ENCODE measurements at regions not wholly inside any gene's neighbourhood (a gene's known extent, or its start where the extent isn't known, plus 50 kb on each side); places are given as distances from the start of the nearest gene placed in this dataset.
A peak's percentile ranks its signal among the peaks of the same experiment; 100 is the strongest.

- DNase-seq = no peak
Observed at GRCh38 chr2:207236156-207236935, 70.6 kb upstream of the KLF7 start.

- DNase-seq = no peak
Observed at GRCh38 chr2:207238831-207239701, 73.3 kb upstream of the KLF7 start.

DNA sequence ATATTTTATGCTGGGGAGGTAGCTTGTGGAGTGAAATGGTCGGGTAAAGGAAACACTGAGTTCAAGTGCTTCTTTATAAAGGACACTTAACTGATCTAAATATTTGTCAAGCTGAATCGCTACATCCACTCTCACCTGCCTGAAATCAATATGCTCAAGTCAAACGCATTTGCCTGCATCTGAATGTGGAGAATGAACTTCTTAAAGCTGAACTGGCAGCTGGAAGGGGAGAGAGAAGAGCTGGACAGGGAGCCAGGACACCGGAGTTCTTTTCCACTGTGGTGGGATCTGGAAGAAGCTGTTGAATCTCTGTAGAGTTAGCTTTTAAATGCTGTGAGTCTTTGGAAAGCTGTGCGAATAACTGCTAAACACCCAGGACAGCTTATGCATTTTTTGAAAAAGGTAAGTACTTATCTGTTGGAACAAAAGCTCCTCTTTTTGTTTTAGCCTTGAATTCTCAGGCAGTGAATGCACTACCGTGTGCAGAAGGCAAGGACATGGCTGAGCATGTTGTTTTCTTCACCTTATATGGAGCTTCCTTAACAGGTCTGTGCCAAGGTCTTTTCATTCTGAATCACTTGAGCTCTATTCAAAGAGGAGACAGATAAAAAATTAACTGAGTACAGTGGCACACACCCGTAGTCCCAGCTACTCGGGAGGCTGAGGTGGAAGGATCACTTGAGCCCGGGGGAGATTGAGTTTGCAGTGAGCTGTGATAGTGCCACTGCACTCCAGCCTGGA lies 74.2 kb upstream of the KLF7 start:
- DNase-seq = peak in 1 of 2 experiments; percentile 18

DNA sequence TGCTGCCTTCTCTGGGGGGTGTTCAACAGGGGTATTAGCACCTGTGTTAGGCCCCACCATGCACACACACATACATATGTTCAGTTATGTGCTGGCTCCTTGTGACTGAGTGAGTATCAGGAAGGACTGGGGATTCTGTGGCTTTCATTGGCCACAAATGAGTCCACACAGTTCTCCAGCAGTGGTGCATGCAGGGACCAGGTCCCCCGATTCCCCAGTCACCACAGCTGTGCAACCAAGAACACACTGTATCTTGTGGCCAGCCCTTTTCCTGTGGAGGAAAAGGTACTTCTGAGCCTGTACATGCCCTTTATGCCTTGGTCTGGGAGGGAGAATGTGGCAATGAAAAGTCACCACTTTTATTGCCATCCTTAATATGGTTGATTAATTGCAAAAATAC lies 74.9 kb upstream of the KLF7 start:
- no peak for DNase-seq

DNA sequence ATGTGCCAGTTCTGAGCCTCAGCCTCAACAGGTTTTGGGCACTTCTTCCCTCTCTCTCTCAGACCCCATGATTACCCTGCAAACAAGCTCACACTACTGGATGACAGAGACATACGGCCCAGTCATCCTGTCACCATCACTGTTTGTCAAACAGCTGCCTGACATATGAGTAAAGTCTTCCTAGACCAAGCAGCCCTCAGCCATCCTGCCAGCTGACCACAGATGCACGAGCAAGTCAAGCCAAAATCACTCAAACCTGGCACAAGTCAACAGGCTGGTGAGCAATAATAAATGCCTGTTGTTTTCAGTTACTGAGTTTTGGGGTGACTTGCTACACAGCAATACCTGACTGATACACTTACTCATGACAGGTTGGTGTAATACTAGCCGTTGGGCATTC lies 75.5 kb upstream of the KLF7 start:
- DNase-seq = no peak

GRCh38 chr2:207243601-207244000 lies 77.9 kb upstream of the KLF7 start:
- no peak for DNase-seq

DNA sequence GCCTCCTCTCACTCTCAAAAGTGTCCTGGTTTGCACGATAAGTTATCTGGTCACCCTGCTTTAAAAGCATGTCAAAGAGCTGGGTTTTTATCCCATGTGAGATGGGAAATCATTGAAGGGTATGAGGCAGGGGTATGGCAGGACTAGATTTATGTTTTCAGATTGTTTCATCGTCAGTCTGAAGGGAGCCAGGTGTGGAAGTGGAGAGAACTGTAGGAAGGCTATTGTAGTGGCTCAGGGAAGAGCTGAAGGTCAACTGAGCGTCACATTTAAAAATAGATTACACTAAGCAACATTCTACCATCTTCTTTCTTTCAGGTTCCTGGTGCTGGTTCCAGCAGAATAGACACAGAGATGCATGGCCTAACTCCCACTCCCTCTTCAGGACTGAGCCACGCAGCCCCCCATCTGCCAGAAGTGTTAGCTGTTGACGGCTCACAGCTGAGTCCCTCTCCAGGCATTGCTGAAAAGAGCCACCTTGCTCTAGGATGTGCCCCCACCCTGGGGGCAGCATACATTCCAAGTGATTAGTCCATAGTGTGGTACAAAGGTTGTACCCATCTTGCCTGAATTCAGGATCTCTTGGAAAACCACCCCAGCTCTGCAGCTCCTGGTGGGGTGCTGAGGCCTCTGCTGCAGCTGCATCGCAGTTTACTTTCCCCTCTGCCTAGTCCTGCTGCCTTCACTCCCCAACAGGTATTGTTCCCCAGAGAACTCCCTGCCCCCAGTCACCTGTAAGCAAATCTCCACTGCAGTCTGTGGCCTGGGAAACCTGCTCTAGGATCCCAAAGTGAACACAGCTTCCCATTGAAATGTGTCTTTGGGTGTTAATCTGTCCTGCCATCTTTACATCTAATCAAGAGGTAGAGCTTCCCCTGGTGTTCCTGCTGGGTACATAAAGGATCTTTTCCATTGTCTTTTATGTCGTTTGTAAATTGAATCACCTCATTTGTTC lies 79.5 kb upstream of the KLF7 start:
- no peak for DNase-seq

DNA sequence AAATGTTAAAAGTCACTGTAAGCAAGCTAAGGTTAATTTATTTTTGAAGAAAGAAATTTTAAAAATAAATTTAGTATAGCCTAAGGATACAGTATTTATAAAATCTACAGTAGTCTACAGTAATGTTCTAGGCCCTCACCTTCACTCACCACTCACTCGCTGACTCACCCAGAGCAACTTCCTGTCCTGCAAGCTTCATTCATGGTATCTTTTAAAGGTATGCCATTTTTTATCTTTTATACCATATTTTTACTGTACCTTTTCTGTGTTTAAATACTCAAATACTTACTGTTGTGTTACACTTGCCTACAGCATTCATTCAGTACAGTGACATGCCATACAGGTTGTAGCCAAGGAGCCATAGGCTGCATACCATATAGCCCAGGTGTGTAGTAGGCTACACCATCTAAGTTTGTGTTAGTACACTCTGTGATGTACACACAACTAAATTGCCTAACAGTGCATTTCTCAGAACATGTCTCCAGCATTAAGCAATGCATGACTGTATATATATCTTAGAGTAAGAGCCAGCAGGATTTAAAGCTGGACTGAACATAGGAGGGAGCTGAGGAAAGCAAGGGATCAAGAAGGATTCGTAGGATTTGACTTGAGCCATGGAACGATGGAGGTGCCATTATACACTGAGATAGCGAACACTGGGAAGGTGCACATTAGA lies 83.1 kb upstream of the KLF7 start:
- DNase-seq = no peak

GRCh38 chr2:207251022-207251421 lies 85.3 kb upstream of the KLF7 start:
- DNase-seq = no peak

DNA sequence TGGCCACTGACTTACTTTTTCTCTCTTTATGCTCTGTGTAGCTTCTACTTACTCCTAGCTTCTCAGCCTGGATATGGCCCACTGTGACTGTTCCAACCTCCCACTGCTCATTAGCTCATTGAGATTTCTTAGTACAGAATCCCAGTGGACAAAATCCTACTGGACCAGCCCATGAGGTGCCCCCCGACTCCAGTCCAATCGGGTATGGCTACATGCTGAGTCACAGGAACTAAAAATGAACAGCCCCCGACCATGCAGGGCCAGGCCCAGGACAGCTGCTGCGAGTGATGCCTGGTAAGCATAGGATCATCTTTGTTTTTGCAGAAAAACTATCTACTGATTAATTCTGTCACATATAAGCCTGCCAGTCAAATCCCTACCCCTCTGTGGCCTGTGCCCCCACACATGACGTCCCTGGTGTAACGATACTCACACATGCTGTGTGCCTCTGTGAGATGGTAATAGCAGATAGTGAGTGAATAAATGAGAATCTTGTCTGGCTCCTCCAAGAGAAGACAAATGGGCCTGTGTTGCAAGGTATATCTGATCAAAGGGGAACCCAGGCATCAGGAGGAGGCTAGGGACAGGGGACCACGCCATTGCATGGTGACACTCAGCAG lies 85.9 kb upstream of the KLF7 start:
- DNase-seq = no peak

GRCh38 chr2:207252416-207252815 lies 86.7 kb upstream of the KLF7 start:
- DNase-seq = no peak

DNA sequence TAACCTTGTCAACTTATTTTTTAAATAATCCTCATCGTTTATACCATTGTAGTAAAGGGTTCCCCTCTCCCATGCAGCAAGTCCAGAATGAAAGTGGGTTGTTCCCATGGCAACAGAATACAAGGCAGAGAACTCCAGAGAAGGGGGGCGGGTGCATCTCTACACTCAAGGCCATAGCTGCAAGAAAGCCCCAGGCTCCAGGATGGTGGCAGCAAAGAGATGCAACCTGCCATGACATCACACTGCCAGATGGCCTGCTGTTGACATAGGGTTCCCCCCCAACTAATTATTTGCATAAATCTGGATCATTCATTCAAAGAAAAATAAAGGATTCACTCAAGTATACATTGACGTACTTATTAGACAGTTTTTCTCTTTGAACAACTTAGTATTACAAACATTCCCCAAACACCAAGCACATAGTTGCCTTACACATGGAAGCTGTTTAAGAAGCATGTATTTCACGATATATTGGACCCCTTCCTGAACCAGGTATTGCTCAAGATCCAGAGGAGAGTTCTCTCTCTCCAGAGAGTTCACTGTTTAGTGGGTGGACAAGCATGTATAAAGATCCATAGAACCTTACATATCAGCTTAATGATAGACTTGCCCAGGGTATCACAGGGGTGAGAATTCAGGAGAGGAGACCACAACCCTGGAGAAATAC lies 87.4 kb upstream of the KLF7 start:
- no peak for DNase-seq

- DNase-seq = no peak
Observed at GRCh38 chr2:207253666-207254345, 88.1 kb upstream of the KLF7 start.

GRCh38 chr2:207254591-207255464 lies 89.1 kb upstream of the KLF7 start:
- no peak for DNase-seq

DNA sequence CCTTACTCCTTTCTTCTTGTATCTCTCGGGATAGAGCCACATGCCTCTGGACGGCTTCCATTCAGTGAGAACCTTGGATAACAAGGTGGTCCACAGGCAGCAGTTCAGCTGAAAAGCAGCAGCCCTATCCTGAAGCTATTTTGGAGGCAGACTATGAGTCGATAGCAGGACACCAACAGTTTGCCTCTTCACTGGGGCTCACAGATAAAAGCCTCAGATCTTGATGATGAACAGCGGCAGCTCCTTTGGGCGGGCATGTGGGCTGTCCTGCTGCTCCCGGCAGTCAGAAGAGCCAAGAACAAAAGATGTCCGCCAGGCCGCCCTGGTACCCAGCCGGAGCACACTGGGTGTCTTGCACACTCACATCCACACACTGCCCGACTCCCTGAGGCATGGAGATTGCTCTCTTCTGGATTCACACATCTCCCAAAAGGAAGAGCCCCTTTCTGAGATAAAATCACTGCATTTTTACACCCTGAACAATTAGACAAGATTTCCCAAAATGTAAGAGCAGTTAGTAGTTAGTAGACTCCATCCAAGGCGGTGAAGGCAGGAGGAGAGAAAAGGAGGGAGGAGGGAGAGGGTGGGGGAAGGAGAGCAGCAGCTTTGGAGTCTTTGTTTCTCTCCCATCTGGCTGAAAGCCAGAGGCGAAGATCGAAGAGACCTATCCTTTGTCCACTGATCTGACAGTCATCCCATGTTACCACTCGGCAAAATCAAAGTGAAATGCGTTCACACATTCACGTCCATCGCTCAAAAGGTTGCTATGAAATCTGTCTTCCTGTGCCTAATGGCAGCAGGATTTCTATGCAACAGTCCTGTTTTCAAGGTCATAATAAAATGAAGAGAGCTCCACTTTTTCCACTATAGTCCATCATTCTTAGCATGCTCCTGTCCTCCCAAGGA lies 90.1 kb upstream of the KLF7 start:
- no peak for DNase-seq

GRCh38 chr2:207256476-207257207 lies 90.9 kb upstream of the KLF7 start:
- DNase-seq = no peak

Measured in NCI-H187 (cell line).